ENCODE measurements at regions not wholly inside any gene's neighbourhood (a gene's known extent, or its start where the extent isn't known, plus 50 kb on each side); places are given as distances from the start of the nearest gene placed in this dataset.
A peak's percentile ranks its signal among the peaks of the same experiment; 100 is the strongest.

DNA sequence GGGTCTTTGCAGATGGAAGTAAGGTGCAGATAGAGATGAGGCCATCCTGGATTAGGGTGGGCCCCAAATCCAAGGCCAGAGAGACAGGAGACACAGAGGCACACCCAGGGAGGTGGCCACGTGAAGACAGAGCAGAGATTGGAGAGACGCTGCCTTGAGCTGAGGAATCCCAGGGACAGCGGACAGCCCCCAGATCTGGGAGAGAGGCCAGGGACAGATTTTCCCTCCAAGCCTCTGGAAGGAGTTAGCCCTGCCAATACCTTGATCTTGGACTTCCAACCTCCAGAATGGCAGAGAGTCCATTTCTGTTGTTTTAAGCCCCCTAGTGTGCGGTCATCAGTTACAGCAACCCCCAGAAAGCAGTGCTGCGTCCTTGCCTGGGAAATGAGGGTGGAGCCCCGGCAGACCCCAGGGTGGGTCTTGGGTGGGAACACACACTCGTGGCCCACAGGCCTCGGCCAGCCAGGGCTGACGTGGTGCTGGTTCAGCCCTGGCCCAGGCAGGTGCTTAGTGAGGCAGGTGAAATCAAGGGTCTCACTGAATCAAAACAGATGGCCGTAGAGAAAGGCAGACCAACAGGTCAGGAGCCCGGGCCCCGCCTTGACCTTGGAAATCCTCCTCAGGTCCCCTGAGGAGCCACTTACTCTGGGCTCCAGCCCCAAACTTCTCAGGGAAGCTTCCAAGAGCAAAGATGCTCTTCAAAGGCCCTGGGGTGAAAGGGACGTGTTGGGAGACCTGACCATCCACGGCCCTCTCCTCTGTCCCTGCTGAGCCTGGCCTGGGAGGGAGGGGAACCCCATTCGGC lies 169.3 kb downstream of the RBFOX3 start:
- DNase-seq, result no peak

DNA sequence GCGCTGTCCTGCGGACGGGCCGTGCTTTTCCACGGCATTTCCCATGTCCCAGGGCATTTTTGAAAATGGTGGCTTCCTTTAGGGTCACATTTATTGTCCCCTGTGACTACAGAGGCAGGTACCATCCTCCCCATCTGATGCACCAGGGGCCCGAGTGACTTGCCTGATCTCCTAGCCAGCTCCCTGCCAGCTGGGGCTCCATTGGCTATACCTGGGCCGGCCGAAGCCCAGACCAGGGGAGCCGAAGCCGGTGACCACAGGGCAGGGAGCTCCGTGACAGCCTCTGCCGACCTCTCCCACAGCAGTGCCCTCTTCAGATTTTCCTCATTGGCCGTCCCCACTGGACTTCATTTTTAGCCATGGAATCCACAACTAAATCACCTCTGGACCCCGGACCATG lies 170.6 kb downstream of the RBFOX3 start:
- no peak for DNase-seq

DNA sequence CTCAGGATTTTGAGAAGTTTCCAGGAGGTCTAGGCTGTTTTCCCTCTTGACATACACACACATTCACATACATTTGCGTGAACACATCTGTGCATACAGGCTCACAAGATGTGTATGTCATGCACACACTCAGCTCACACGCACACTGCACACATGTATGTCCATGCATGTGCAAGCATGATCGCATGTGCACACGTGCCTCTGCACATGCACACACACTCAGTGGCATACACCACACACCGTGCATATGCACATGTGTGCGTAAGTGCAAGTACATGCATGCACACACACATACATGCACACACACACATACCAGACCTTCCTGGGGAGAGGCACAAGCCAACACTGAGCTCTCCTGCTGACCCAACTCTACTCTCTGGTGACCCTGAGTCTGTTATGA lies 171.4 kb downstream of the RBFOX3 start:
- no peak for DNase-seq

DNA sequence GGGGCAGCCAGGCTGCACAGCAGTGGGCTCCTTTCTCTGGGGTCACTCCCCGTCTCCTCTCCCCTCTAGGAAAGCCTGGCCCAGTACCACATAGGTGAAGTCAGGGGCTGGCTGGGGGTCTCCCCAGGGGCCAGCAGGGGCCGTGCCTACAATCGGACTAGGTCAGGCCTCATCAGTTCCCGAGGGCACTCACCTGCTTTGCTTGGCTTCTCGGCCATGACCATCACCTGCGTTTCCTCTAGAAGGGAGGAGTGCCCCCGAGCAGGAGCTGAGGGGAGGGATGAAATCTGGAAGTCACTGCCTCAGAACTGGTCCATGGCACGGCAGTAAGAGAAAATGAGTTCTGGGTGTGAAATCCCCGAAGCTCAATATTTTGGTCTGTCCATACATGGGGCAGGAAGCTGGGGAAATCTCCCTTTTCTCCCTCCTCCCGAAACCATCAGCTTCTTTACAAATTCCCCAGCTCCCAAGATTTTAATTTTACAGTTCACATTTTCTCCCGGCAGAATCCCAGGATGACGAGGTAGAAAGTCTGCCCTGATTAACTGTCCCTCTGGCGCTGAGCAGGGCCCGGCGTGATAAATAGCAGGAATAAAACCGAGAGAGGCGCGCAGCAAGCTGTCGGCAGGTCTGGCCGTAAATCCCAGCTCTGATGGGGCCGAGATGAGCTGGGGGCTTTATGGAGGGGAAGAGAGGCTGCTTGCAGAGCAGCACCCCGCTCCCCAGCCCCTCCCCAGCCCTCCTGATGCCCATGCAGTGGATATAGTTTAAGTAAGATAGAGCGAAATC lies 172.1 kb downstream of the RBFOX3 start:
- no peak for DNase-seq

DNA sequence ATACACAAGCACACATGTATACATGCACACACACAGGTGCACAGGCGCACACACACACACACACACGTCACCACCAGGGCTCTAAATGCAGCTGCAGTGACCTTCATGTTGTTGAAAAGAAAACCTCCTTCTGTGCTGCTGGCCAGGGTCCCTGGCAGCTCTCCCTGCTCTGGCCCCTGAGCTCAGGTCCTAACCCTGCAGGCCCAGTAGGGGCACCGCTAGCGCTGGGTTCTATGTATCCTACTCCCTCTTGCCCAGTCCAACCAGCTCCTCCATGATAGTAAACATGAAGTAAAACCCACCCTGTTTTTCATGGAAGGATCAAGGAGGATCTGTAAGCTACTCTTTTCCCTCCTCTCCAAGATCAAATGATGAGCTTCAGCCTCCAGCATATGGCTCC lies 172.8 kb downstream of the RBFOX3 start:
- DNase-seq, result no peak

DNA sequence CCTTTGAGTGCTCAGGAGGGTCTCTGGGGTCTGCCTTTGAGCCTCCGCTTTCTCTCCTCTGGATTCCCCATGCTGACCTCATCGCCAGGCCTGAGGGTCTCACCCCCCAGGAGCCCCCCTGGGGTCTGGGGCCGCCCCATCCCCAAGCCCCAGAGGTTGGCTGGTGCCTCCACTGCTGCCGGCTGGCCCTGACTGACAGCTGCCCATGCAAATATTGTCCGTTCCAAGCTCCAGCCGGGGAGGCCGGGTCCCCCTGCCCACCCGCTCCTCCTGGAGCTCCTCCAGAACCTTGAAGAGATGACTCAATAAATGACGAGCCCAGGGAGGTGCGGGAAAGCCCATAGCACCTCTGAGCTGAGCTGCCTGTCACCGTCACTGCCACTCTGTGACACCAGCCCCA lies 173.8 kb downstream of the RBFOX3 start:
- DNase-seq, result no peak

DNA sequence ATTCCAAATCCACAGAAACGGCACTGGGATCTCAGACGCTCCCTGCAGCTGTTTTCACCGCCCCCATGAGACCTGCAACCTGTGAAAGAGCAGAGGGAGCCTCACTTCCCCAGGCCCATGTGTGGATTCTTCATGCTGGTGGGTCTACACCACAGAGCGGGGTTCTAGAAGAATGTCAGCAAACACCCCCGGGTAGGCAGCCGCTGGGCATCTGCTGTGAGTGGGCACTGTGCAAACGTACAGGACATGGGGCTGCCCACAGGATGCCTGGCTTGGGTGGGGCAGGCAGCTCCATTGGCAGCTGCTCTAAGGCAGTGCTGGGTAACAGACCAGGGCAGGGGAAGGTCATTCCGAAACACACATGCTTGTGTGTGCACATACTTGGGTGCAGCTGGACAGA lies 174.9 kb downstream of the RBFOX3 start:
- DNase-seq, result no peak

DNA sequence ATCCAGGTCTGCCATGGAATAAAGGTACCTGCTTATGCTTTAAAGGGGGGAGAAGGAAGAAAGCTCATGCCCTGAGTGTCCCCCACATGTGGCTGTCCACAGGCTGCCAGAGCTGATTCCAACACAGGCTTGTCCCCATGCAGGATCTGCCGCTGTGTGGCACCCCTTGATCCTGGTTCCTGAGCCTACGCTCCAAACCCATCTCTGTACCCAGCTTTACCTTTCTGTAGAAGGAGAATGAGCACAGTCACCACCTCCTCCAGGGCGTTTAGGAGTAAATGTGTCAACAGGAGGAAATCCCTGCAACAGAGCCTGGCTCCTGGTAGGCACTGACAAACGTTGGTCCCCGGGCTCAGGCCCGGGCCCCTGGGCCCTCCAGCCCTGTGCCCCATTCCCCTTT lies 175.6 kb downstream of the RBFOX3 start:
- no peak for DNase-seq

DNA sequence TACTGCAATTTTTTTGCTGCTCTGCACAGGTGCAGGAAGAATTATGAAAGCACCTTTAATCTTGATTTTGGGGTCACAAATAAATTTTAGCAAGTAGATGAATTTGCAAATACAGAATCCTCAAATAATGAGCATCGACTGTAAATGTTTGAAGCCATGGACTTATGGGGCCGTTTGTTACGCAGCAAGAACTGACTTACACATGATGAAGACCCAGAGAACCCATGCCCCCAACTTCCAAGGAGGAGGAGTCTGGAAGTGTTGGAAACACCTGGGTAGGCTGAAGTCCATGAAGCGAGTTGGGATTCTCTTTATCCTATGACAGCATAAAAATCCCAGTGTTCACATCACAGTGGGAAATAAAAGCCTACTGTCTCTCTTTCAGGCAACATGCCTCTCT lies 176.6 kb downstream of the RBFOX3 start:
- no peak for DNase-seq

DNA sequence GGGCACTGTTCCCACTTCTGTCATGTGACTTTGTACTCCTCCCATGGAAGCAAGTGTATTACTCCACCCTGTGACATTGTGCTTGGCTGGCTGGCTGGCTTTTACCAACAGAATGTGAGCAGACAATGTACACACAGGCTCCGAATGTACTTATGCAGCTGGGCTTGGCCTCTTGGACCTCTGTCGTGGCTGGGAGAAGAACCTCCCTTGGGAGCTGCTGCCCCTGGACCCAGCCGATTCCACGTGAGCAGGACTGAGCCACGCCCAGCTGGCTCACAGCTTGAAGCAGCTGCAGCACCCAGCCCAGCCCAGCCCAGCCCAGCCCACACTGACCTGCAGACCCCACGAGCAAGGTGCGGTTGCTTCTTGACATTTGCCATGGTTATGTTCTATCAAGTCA lies 177.5 kb downstream of the RBFOX3 start:
- no peak for DNase-seq

DNA sequence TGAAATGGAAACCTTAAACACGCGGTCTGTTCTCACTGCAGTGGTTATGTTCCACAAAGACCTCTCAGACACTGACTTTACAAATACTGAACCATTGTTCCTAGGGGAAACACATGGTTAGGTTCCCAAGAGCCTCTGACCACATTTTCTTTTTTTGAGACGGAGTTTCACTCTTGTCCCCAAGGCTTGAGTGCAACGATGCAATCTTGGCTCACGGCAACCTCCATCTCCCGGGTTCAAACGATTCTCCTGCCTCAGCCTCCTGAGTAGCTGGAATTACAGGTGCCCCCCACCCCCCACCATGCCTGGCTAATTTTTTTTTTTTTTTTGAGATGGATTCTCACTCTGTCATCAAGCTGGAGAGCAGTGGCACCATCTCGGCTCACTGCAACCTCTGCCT lies 179.7 kb downstream of the RBFOX3 start:
- DNase-seq, result no peak

DNA sequence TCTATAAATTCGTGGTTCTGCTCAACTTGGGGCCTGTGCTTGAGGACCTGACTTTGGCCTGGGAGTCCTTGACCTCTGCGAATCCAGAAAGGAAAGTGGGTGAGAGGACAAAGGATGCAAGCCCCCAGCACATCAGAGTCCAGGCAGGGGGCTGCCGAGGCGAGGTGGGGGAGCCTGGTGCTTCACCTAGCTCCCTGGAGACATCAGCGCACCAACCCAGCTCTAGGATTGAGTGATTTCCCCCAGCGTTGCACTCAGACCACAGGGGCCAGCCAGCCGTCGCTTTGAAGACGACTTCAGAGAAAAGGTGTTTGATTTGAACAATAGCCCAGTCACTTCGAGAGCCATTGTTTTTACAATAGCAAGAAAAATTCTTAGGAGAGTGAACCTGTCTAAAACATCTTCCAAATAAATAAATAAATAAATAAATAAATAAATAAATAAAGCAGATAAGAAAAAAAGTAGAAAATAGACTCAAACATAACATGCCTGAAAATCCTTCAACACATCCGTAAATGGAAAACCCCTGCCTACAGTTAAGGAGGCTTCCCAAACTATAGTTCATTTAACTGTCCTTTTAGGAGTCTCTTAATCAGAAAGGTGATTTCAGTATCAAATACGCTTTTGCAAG lies 180.9 kb downstream of the RBFOX3 start:
- no peak for DNase-seq

DNA sequence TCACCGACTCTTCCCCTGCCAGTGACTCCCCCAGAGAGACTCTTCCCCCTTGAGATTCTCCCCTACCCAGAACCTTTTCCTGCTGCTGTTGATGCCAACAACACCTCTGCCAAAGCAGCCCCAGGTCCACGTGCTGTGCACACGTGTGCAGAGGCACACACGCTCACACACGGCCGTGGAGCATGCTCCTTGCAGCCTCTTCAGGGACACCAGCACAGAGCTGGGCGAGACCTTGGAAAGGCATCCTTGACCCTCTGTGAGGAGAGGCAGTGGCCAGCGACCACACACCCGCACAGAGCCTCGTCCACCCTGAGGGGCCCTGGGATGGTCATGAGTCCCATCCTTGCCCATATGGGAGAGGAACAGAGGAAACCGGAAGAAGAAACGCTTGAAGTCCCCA lies 181.9 kb downstream of the RBFOX3 start:
- no peak for DNase-seq

DNA sequence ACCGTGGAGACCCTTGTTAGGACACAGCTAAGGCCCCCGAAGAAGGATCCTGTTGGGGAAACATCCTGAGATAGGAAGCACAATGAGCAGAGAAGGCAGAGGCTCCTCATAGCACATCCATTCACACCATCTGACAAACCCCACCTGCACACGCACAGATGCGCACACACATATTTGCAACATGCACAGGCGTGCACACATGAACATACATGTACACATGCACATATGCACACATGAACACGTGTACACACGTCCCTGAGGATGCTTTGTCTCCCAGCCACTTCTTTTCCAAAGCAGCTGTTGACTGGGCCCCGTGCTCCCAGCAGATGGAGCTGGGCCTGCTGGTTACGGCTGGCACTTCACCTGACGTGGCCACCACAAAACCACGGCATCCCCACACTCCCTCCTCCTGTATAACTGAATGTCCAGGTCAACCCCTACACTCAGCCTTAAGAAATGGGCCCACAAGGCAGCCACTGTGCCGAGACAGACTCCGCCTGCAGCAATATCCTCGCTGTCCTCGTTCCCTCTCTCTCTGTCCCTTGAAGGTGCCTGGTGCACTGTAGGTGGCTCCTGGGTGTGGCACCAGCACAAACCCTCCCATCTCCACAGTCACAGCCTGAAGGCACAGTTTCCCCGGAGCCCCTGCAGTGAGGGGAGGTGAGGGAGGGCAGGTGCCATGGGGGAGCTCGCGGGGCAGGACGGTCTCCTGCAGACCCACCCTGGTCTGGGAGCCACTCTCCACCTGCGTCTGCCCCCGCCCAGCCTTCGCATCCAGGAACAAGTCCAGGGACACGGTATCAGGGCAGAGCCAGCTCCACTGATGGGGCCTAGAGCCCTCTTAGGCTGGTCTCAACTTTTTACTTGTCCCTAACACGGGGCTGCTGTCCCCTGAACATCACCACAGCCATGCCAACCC lies 183.0 kb downstream of the RBFOX3 start:
- no peak for DNase-seq

DNA sequence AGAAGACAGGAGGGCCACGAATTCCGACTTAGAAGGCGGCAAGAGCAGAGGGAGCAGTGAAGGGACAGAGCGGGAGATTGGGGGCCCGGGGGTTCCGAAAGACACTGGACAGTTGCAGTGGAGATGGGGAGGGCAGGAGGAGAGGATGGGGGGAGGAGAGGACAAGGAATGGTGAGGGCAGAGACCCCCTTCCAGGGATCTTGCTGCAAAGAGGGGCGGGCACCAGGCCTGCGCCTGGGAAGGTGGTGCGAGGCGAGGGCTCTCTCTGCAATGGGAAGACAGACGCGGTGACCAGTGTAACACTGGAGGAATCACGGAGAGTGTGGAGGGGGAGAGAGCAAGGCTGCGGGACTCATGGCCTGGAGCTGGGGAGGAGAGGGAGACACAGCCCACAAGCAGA lies 185.2 kb downstream of the RBFOX3 start:
- no peak for DNase-seq

DNA sequence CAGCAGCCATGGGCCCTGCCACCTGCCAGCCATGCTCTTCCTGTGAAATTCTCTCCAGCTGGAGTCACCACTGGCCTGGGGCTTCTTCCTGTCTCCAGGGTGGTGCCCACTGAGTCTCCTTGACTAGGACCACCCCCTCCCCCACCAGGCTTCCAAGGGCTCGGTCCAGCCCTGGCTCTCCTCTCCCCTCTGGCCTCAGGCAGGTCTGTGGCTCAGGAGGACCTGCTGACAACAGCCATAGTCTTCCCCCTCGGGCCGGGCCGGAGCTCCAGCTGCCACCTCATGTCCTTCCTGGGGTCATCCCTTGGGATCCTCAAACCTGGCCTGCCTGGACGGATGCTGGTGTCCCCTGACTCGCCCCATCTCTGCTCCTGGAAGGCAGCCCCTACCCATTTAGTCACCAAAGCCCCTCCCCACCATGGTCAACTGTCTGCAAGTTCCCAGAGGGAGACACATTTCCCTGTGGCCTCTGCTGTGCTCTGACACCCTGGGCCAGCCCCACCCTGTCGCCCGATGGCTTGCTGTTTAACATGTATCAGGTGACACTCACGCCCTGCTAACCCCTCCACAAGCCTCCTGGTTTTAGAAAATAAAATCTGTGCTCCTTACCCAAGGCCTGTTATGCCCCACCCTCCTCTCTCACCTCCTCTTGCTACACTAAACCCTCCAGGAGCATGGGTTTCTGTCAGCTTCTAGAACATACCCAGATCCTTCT lies 186.2 kb downstream of the RBFOX3 start:
- no peak for DNase-seq

DNA sequence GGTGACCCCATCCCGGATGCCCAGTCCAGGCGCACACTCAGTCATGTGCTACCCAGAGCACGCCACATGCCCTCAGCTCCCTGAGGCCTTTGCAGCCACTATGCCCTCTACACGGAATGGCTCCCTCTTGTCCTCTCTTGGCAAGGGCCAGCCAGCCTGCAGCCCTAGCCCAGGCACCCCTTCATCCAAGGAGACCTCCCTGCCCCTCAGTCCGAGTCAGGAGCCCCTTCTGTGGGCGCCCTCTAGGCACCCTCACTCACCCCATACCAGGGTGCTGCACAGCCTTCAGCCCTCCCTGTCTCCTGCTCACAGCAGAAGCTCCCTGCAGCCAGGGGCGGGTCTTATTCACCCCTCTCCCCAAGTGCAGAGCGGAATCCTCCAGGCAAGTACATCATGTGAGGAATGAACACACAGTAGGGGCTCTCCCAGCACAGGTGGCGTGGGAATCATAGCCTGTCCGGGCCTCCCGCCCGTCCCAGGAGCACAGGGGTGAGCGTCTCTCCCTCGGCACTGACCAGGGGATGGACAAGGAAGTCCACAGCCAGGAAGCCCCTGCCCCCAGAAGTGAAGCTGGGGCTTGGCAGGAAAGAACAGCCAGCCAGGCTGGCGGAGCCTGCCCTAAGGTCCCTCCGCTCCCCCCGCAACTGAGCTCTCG lies 186.9 kb downstream of the RBFOX3 start:
- no peak for DNase-seq

DNA sequence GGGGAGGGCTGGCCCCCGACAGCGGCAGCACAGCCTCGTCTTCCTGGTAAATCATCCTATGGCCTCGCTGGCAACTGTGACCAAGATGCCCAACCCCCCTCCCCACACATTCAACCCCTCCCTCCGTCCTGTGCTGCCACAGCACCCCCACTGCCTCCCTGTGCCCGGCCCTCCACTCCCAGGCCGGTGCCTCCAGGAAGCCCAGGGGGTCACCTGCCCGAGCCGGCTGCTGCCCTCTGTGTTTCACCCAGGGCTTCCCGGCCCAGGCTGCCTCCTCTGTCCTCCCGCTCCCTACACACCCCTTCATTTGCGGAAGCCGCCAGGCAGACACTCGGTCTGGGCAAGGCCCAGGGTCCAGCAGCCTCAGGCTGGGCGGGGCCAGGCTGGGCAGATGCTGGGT lies 188.6 kb downstream of the RBFOX3 start:
- no peak for DNase-seq

DNA sequence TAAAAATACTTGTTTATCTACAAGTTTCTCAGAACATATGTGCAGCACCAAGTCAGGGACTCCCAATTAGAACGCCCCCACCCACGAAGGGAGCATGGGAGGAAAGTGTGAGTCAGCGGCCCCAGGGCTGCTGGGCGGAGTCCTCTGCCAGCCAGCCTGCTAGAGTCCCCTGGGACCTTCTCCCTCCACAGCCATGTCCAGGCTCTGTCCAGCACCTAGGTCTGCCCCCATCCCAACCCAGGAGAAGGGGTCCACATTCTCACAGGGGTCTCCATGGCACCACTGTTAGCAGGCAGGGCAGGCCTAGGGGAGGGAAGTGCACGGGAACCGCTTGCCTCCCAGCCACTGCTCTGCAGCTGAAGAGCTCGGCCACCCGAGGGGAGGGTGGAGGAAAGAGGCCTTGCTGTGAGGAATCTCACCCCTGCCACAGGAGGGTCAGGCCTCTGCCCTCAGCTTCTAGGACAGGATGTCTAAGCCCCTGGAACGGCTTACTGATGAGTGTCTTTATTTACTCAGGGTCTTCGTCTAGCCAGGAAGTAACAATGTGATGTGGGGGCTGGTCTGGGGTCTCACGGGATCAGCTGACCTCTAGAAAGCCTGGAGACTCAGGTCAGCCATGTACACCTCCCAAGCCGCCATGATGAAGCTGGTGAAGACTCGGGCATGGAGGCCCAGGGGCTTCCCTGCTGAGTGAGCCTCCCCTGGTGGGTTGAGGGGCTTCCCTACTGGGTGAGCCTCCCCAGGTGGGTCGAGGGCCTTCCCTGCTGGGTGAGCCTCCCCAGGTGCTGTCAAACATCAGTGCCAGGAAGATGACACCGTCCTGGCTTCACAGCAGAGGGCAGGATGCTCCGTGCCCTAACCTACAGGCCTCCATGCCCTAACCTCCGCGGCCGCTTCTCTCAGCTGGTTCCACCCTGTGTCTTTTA lies 190.3 kb downstream of the RBFOX3 start:
- DNase-seq, result peak; percentile 22 to 23

DNA sequence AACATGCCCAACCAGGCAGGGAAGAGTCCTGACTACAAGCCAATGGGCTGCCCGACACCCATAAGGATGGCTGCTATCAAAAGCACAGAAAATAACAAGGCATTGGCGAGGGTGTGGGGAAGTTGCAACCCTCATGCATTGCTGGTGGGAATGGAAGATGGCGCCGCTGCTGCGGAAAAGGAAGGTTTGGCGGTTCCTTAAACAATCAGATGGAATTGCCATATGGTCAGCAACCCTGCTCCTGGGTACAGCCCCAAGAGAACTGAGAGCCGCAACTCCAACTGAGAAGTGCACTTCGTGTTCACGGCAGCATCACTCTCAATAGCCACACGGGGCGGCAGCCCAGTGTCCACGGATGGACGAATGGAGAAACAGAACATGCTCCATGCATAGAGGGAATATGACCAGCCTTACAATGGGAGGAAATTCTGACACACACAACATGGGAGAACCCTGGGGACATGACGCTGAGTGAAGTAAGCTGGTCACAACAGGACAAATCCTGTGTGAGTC lies 193.3 kb downstream of the RBFOX3 start:
- DNase-seq, result no peak
